NOMO-1 treated with dmso at 0.1 percent for 144 hours (cell line): ENCODE measurements at regions not wholly inside any gene's neighbourhood (a gene's known extent, or its start where the extent isn't known, plus 50 kb on each side); places are given as distances from the start of the nearest gene placed in this dataset.

Experiments used
- DNase-seq: peaks from one replicate; lab custom pipeline; 2025; ENCODE audit not compliant: unreplicated experiment; lab: John Stamatoyannopoulos, UW

- DNase-seq, result no peak
These were observed 71.8 kb downstream of the C4orf33 start for GRCh38 chr4:129167640-129168260.

DNA sequence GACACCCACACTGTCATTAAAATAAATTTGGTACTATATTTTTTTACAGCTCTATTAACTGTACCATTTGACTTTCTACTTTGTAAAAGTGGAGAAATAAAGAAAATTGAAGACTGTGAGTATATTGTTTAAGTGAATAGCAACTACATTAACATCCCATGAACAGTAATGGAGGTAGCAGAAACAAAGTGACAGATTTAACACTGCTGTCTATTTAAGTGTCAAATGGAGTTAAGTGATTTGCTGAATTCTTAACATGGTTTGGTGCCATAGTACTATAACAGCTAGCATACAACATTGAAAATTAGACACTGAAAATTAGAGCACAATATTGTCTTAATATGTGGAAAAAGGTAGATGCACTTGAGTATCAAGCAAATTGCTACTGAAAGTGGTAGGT lies 76.2 kb downstream of the C4orf33 start:
- DNase-seq, result no peak

DNA sequence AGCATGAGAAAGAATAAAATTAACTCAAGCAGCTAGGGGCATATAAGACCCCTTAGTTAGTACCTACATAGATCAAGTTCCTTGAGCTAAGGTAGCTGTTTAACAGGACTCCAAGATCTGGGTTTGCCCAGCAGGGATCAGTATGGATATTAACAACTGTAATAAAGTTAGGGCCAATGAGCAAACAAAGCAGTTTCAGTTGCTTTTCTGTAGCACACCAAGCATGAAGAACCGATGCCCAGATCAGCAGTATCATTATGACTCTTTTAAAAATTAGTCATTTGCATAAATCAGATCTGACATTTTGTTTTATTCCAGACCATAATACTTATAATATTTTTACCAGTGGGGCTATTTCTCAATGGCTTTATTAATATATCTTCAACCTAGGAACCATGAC lies 80.9 kb downstream of the C4orf33 start:
- DNase-seq, result no peak

GRCh38 chr4:129179276-129179675 lies 83.3 kb downstream of the C4orf33 start:
- no peak for DNase-seq

DNA sequence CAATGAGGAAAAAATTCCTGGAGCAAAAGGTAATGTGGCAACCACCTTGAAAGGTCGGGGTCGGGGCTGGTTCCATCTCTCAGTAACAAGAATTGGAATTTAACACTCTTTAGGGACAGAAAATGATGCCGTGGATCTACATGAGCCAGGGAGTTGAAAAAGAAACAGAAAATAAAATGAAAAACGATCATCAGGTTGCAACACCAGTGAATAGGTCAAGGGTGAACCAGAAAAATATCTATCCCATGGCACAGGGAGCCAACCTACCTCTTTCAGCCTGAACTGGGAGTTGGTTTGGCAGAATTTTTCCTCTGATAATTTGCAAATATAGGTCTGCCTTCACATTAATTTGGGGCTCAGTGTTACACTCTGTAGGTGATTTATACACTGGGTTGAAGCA lies 93.7 kb downstream of the C4orf33 start:
- DNase-seq, result no peak

- no peak for DNase-seq
These were observed 97.6 kb downstream of the C4orf33 start for GRCh38 chr4:129193357-129194100.

- DNase-seq, result no peak
These were observed 112.5 kb downstream of the C4orf33 start for GRCh38 chr4:129208481-129208880.

DNA sequence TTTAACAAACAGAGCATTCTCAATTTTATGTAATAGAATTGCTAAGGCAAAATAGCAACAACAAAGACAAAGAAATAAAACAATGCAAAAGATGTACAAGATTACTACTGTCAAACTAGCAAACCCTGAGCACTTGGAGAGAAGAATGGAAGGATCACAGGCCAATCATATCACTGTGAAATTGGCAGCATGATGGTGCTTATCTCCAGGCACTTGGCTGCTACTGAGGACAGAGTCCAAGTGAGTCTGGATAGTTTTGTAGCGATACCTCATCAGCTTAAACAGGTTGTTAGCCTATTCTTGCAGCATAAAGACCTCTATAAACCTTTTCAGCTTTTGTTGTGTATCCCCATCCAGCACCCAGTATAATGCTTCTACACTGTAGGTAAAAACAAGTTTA lies 117.7 kb downstream of the C4orf33 start:
- DNase-seq, result no peak

- peak; percentile 8 for DNase-seq
These were observed 122.4 kb downstream of the C4orf33 start for GRCh38 chr4:129218360-129218759.

- no peak for DNase-seq
These were observed 122.9 kb downstream of the C4orf33 start for GRCh38 chr4:129218897-129219296.

DNA sequence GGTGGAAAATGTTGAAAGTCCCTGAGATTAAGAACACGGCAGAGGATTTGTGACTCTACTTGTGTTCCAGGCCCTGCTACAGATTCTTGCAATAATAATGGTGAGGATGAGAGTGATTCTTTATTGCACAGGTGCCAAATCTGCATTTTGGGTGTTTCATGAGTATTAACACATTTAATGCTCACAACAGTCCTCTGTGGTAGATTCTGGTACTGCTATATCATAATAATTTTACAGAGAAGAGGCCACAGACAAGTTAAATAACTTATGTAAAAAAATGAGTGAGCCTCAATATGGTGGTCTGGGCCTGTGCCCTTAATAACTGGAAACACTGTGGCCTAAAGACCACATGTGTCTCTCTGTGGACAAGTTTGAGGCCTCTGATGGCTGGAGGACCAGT lies 124.3 kb downstream of the C4orf33 start:
- no peak for DNase-seq

DNA sequence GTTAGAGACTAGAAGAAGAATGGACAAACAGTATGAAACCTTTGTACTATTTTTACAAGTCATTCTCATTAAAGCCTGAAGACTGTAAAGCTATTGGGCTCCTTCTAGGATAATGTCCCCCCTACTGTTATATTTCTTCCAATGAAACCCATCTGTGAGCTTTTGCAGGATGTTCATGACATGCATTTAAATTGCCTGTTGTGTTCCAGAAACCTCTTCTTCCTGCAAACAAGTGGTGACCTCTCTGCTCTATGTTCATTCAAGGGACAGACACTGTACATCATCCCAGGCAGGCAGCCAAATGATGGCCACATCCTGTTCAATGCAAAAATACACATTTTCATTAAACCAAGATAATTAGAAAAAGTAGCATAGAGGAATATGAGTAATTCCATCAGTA lies 128.0 kb downstream of the C4orf33 start:
- DNase-seq, result no peak

- DNase-seq, result no peak
These were observed 134.9 kb downstream of the C4orf33 start for GRCh38 chr4:129230846-129231245.

GRCh38 chr4:129231945-129232588 lies 136.1 kb downstream of the C4orf33 start:
- DNase-seq, result no peak

- DNase-seq, result no peak
These were observed 136.8 kb downstream of the C4orf33 start for GRCh38 chr4:129232589-129233337.

DNA sequence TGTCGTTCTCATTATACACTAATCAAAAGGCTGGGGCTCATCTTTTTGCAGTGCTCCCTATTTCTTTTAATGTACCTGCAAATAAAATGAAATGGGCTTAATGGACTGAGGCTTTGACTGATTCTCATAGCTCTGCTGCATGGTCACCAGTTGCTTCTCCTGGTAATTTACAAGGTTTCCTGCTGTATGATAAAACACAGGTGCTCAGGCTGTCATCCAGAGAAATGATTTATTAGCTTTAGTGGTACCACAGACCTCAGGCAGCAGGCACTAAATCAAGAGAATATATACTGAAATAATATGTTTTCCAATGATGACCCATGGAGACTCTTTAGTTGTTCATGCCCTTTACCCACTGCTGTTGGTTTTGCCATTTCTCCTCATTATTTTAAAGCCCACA lies 137.7 kb downstream of the C4orf33 start:
- DNase-seq, result no peak

DNA sequence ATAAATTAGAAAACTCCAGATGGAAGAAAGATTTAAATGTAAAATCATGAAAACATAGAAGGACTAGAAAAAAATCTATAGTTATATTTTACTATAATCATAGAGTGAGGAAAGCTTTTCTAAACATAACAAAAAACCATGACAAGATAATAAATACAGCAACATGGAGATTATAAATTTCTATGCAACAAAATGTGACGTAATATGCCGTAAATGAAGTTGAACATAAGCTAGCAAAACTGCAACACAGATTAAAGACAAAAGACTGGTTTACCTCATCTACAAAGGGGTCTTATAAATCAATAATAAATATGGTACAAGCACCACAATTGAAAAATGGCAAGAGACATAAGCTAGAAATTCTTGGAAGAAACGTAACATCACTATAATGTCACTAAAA lies 140.4 kb downstream of the C4orf33 start:
- no peak for DNase-seq

DNA sequence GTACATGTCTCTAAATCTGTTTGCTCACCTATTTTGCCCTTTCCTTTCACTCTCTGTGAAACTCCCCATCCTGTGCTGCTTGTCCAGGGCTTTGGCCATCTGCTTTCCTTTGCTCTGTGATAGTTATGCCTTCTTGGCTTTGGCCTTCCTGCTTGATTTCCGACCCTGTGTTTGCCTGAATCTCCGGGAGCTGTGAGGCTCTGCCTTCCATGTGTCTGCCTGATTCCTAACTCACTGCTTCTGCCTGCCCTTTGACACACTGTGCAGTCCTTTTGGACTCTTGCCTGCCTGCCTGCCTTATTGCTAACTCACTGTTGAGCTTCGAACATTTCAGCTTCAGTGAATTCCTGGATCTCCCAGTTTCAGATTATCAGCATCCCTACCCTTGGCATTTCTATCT lies 143.1 kb downstream of the C4orf33 start:
- DNase-seq, result no peak

GRCh38 chr4:129240816-129241215 lies 144.9 kb downstream of the C4orf33 start:
- no peak for DNase-seq

GRCh38 chr4:129246145-129246544 lies 150.2 kb downstream of the C4orf33 start:
- DNase-seq, result no peak

- no peak for DNase-seq
These were observed 151.0 kb downstream of the C4orf33 start for GRCh38 chr4:129246910-129247461.
